K562 (cell line): ENCODE measurements at regions not wholly inside any gene's neighbourhood (a gene's known extent, or its start where the extent isn't known, plus 50 kb on each side); places are given as distances from the start of the nearest gene placed in this dataset.

ENCODE experiments used
- ATAC-seq: fragments of 200-7000 bp; cut with Tn5 transposase; 3 replicates; pipeline ENCODE4 v1.9.1; 2020; ENCODE audit warnings: moderate library complexity
- BruUV-seq: library from RNA; stranded (reverse); fragments of 400-500 nt; replicated peaks from 2 replicates; lab custom pipeline; 2021; lab: Mats Ljungman, UMichigan
- CTCF ChIA-PET: fragments of 300-600 bp; formaldehyde crosslinking; extraction: SDS; loops from one replicate; lab custom pipeline; 2021; ENCODE audit warnings: low intra/inter-chr PET ratio; lab: Yijun Ruan, JAX
- POLR2A ChIA-PET: fragments of 300-600, 350-650 bp; sonication (Branson Sonifier 250); formaldehyde crosslinking; extraction: SDS; loops from one replicate; lab custom pipeline; 2021; ENCODE audit warnings: antibody characterized with exemption, inconsistent platforms; lab: Yijun Ruan, JAX
- DNase-seq, 4 experiments: peaks; one replicate each; pipeline versions ENCODE4 v3.0.0 to v3.0.0-alpha.2; 2011 to 2018; ENCODE audit warnings: low spot score in 3 of 4, mixed read lengths in 3 of 4; ENCODE audit errors: extremely low read depth in 1 of 4
- FAIRE-seq: peaks from 2 replicates; lab custom pipeline; 2011; peaks lifted over from hg19 to GRCh38; lab: Jason Lieb, UNC
- H2AFZ ChIP-seq: 2 replicates; pipeline ENCODE4 v1.6.0; 2011; ENCODE audit warnings: low read depth, low read length, control low read depth, inconsistent platforms
- H3K27ac ChIP-seq: fragments of 200-600 bp; 3 replicates; pipeline ENCODE4 v1.8.0; 2011; ENCODE audit warnings: low read depth, mild to moderate bottlenecking, control low read depth, inconsistent platforms, low read length, moderate library complexity, mixed read lengths; ENCODE audit errors: extremely low read depth
- H3K27me3 ChIP-seq, 2 experiments: fragments of 300-600 bp in 1 of 2; 2 replicates in 1 of 2; 3 replicates in 1 of 2; pipeline versions ENCODE4 v1.6.0 to v1.8.0; 2011; ENCODE audit warnings: inconsistent platforms in 2 of 2, low read length in 2 of 2, mild to moderate bottlenecking in 1 of 2, mixed read lengths in 1 of 2, moderate library complexity in 1 of 2; ENCODE audit not compliant: control insufficient read depth in 2 of 2, insufficient read depth in 2 of 2
- H3K36me3 ChIP-seq: fragments of 300-600 bp; 3 replicates; pipeline ENCODE4 v1.8.0; 2011; ENCODE audit warnings: mild to moderate bottlenecking, low read length, inconsistent platforms; ENCODE audit not compliant: control insufficient read depth, insufficient read depth
- H3K4me1 ChIP-seq, 2 experiments: fragments of 200-600 bp in 1 of 2; replicated peaks in 1 of 2; 2 replicates in 1 of 2; 3 replicates in 1 of 2; pipeline versions ENCODE4 v1.5.1 to v1.8.0; 2011; ENCODE audit warnings: inconsistent platforms in 2 of 2, low read length in 2 of 2, mild to moderate bottlenecking in 1 of 2, mixed read lengths in 1 of 2, moderate library complexity in 1 of 2; ENCODE audit not compliant: control insufficient read depth in 2 of 2, insufficient read depth in 2 of 2
- H3K4me2 ChIP-seq: 2 replicates; pipeline ENCODE4 v1.6.1; 2011; ENCODE audit warnings: low read length, control low read depth, inconsistent platforms, mixed read lengths; ENCODE audit not compliant: insufficient read depth
- H3K4me3 ChIP-seq: fragments of 200-600 bp; sonication (generic), shearing (Covaris generic); 2 replicates; pipeline ENCODE4 v1.5.1; 2016; ENCODE audit warnings: control low read depth, inconsistent platforms
- H3K79me2 ChIP-seq: fragments of 200-600 bp; 3 replicates; pipeline ENCODE4 v1.8.0; 2011; ENCODE audit warnings: low read length, inconsistent platforms; ENCODE audit not compliant: control insufficient read depth, insufficient read depth
- H3K9ac ChIP-seq, 2 experiments: 2 replicates each; pipeline versions ENCODE4 v1.6.0 to v1.6.1; 2011; ENCODE audit warnings: low read depth in 2 of 2, low read length in 2 of 2, control low read depth in 1 of 2, inconsistent platforms in 1 of 2, mild to moderate bottlenecking in 1 of 2, mixed read lengths in 1 of 2; ENCODE audit not compliant: insufficient read depth in 1 of 2
- H3K9me1 ChIP-seq: one replicate; pipeline ENCODE4 v1.6.0; 2011; ENCODE audit warnings: inconsistent platforms, mild to moderate bottlenecking, low read length, moderate library complexity; ENCODE audit not compliant: control insufficient read depth, insufficient read depth
- H3K9me3 ChIP-seq: replicated peaks from 2 replicates; pipeline ENCODE4 v1.5.1; 2011; ENCODE audit warnings: low read depth, low read length, inconsistent platforms; ENCODE audit not compliant: control insufficient read depth, insufficient read depth
- H4K20me1 ChIP-seq: replicated peaks from 2 replicates; pipeline ENCODE4 v1.6.1; 2011; ENCODE audit warnings: low read length, inconsistent platforms, mixed read lengths; ENCODE audit not compliant: control insufficient read depth, insufficient read depth
- BRCA1 ChIP-seq, 2 experiments: fragments of 450-650 bp in 1 of 2; sonication (generic) in 1 of 2; formaldehyde crosslinking in 1 of 2; IDR thresholded peaks; 2 replicates each; pipeline versions ENCODE4 v1.5.0 to v1.6.1; 2017 to 2020; ENCODE audit warnings: mild to moderate bottlenecking in 1 of 2, missing genetic modification reagents in 1 of 2
- DACH1 ChIP-seq: fragments of 450-650 bp; IDR thresholded peaks from 2 replicates; pipeline ENCODE4 v1.6.1; 2018; ENCODE audit not compliant: partially characterized antibody
- HSF4 ChIP-seq: fragments of 250-450 bp; sonication (Bioruptor Pico); IDR thresholded peaks from 2 replicates; pipeline ENCODE4 v2.1.2; 2022; ENCODE audit warnings: mild to moderate bottlenecking, moderate library complexity, borderline replicate concordance
- ZNF232 ChIP-seq: sonication (generic); formaldehyde crosslinking; IDR thresholded peaks from 2 replicates; pipeline ENCODE4 v1.8.0; 2022; ENCODE audit warnings: mild to moderate bottlenecking, missing genetic modification reagents
- ZNF347 ChIP-seq: fragments of 450-650 bp; formaldehyde crosslinking; IDR thresholded peaks from 2 replicates; pipeline ENCODE4 v1.4.0; 2020; ENCODE audit warnings: low read depth, mild to moderate bottlenecking, moderate library complexity
- ZNF609 ChIP-seq: sonication (generic); formaldehyde crosslinking; IDR thresholded peaks from 2 replicates; pipeline ENCODE4 v1.8.1; 2023; ENCODE audit warnings: missing genetic modification reagents, mild to moderate bottlenecking, borderline replicate concordance
- WGBS: fragments of 100-300 bp; shearing (Covaris generic); methylation state at CpG from one replicate; pipeline ENCODE4 v1.1.6; 2016; ENCODE audit warnings: low coverage, mixed read lengths; ENCODE audit not compliant: insufficient coverage; ENCODE audit errors: missing lambda C conversion rate; 5-methylcytosine and 5-hydroxymethylcytosine counted together
- in situ Hi-C: fragments of 300-500 bp; cut with MboI; formaldehyde crosslinking; loops from 4 replicates; pipeline ENCODE4 v1.15.0; 2018; ENCODE audit warnings: inconsistent platforms, mixed read lengths
- intact Hi-C: fragments of 100-400 bp; cut with micrococcal nuclease; formaldehyde crosslinking; loops from 2 replicates; pipeline ENCODE4 v1.14.2; 2022

GRCh38 chr5:126054577-126055347 is 368.4 kb upstream of the GRAMD2B start:
- TF ChIP-seq DACH1 (no peak), HSF4 (CRISPR knock-in tag) (no peak), ZNF609 (CRISPR knock-in tag) (no peak), ZNF347 (CRISPR knock-in tag) (no peak), BRCA1 (IDR thresholded peaks at IDR 0.05) (no peak), BRCA1 (CRISPR knock-in tag; IDR thresholded peaks at IDR 0.05) (no peak), ZNF232 (CRISPR knock-in tag) (no peak)
- TF ChIP-seq, all 486 proteins: peak for 0
- H4K20me1 ChIP-seq: no peaks in the 10 kb centered on the region
- in situ Hi-C loops: no loop called here
- H3K4me1 ChIP-seq: no peaks in the 10 kb centered on the region
- no peaks in the 10 kb centered on the region for H3K9me1 ChIP-seq
- FAIRE-seq (no peak), ATAC-seq (no peak), DNase-seq (no peak)
- no peaks in the 10 kb centered on the region for H3K36me3 ChIP-seq
- ChIA-PET POLR2A (no interaction called here), CTCF (no interaction called here)
- H2AFZ ChIP-seq: no peak overlapping the region
- 0% methylated on average over 10 of the region's 10 CpGs for WGBS
- BruUV-seq: no TSS peak
- H3K4me2 ChIP-seq: no peak overlapping the region
- H3K9ac ChIP-seq: no peak overlapping the region
- intact Hi-C loops: no loop called here
- no peaks in the 10 kb centered on the region for H3K79me2 ChIP-seq
- H3K27me3 ChIP-seq: no peaks in the 10 kb centered on the region
- H3K9me3 ChIP-seq: no peaks in the 10 kb centered on the region; the same call in 1 of the 2 replicates
- no peak overlapping the region for H3K27ac ChIP-seq
- H3K4me3 ChIP-seq: no peak overlapping the region
